Uterus (tissue), 2 donors: ENCODE measurements at regions not wholly inside any gene's neighbourhood (a gene's known extent, or its start where the extent isn't known, plus 50 kb on each side); places are given as distances from the start of the nearest gene placed in this dataset.

Experiments used
- POLR2A ChIP-seq, 2 donors: fragments of 450-650 bp; IDR thresholded peaks; one replicate each; pipeline ENCODE4 v1.6.1; 2016; ENCODE audit warnings: antibody characterized with exemption in 2 of 2, mild to moderate bottlenecking in 1 of 2, moderate library complexity in 1 of 2
- TF ChIP-seq, protein P1 (sequence below), 4 experiments: fragments of 200-600 bp in 2 of 4; fragments of 450-650 bp in 2 of 4; sonication (generic) in 2 of 4; IDR thresholded peaks; one replicate each; pipeline ENCODE4 v1.5.1; 2016 to 2019; ENCODE audit warnings: antibody characterized with exemption in 4 of 4, mild to moderate bottlenecking in 2 of 4, moderate library complexity in 1 of 4

DNA sequence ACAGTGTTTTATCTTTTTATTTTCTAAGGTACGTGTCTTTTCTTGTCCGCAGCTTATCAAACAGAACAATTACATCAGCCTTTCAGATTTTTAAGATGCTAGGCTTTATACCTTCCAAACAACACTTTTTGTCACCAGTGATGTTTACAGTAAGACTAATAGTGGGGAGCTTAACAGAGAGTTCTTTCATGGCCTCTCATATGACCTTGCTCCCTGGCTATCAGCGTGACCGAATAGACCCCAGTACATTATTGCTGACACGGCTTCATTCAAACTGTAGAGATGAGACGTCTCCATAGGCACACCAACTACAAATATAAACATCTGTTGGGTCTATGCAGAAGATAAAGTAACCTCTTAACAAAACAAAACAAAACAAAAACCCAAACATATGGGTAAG, 477.6 kb upstream of the KCNMB2 start:
- TF ChIP-seq, protein P1, sequence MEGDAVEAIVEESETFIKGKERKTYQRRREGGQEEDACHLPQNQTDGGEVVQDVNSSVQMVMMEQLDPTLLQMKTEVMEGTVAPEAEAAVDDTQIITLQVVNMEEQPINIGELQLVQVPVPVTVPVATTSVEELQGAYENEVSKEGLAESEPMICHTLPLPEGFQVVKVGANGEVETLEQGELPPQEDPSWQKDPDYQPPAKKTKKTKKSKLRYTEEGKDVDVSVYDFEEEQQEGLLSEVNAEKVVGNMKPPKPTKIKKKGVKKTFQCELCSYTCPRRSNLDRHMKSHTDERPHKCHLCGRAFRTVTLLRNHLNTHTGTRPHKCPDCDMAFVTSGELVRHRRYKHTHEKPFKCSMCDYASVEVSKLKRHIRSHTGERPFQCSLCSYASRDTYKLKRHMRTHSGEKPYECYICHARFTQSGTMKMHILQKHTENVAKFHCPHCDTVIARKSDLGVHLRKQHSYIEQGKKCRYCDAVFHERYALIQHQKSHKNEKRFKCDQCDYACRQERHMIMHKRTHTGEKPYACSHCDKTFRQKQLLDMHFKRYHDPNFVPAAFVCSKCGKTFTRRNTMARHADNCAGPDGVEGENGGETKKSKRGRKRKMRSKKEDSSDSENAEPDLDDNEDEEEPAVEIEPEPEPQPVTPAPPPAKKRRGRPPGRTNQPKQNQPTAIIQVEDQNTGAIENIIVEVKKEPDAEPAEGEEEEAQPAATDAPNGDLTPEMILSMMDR (IDR thresholded peaks at IDR 0.05), result no peak
- TF ChIP-seq POLR2A (IDR thresholded peaks at IDR 0.05), result no peak
